HG03039 (cell line): ENCODE measurements at regions not wholly inside any gene's neighbourhood (a gene's known extent, or its start where the extent isn't known, plus 50 kb on each side); places are given as distances from the start of the nearest gene placed in this dataset.

Source experiments
- ATAC-seq: cut with Tn5 transposase; IDR thresholded peaks from one replicate; pipeline ENCODE4 v1.9.1; 2021; ENCODE audit warnings: mild to moderate bottlenecking, moderate library complexity; ENCODE audit not compliant: unreplicated experiment

DNA sequence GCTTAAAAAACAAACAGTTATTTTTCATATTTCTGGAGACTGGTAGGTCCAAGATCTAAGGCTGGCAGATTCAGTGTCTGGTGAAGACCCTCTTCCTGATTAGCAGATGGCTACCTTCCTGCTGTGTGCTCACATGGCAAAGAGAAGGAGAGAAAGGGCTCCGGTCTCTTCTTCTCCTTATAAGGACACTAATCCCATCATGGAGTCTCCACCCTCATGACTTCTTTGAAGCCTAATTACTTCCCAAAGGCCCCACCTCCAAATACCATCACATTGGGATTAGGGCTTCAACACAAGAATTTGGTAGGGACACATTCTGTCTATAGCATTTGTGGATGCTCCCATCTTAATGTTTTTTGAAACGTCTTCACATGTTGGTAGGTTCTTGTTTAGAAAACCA lies 391.1 kb downstream of the TMEM161B start:
- ATAC-seq: no peak

GRCh38 chr5:87877023-87877422 lies 391.6 kb downstream of the TMEM161B start:
- ATAC-seq: no peak

- ATAC-seq: no peak
Measured at GRCh38 chr5:87876616-87877015, 392.0 kb downstream of the TMEM161B start.

DNA sequence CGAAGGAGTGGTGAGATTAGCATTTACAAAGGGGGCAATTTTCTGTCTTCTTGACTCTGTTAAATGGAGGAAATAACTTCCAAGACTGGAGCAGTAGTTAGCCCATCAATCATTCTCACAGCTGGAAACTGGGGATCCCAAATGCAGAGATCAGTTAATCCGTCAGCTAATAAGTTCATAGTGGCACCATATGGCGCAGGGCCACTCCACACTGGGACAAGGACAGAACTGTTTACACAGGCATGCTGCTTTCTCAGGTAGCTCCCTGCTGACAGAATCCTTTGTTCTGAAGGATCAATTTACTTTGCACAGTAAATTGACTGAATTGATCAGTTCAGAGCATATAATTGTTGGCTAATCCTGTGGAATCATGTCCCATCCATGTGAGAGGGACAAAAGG lies 395.7 kb downstream of the TMEM161B start:
- ATAC-seq: no peak

DNA sequence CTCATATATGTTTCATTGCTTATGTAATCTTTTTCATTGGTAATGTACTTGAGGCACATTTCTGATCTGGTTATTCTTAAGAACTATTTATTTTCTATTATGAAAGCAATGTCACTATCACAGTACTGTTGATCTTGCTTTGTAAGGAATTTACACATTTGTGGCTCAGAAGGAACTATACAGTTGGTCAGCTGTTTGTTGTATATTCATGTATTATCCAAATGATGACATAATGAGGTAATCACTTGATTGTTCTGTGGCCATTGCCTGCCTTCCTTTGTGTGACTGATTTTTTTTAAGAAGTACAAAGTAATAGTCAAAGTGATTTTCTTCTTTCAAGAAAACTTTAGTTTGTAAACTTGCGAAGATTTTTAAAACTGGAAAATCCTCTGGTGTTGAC lies 399.9 kb downstream of the TMEM161B start:
- ATAC-seq: no peak

- ATAC-seq: no peak
Measured at GRCh38 chr5:87867281-87867680, 401.4 kb downstream of the TMEM161B start.

GRCh38 chr5:87853541-87853940 lies 415.1 kb downstream of the TMEM161B start:
- ATAC-seq: no peak

- no peak for ATAC-seq
Measured at GRCh38 chr5:87851603-87852002, 417.0 kb downstream of the TMEM161B start.

- ATAC-seq: no peak
Measured at GRCh38 chr5:87850843-87851242, 417.8 kb downstream of the TMEM161B start.

- no peak for ATAC-seq
Measured at GRCh38 chr5:87845734-87846133, 422.9 kb downstream of the TMEM161B start.

DNA sequence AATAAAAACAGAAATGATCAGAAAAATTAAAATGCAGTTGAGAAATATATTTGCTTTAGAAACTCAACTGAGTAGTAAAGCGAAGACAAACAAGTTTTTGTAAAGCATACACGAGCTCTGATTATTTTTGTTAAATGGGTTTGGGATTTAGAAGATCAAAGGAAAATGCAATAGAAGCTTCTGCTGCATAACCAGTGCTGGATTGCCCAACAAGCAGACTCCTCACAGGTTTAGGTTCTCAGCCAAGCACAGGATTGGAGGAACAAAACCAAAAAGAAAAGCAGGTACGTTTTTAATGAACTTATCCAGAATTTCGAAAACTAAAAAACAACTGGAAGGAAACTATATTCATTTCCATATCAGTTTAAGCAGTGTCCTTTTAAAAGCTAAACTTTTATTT lies 423.8 kb downstream of the TMEM161B start:
- ATAC-seq: no peak

DNA sequence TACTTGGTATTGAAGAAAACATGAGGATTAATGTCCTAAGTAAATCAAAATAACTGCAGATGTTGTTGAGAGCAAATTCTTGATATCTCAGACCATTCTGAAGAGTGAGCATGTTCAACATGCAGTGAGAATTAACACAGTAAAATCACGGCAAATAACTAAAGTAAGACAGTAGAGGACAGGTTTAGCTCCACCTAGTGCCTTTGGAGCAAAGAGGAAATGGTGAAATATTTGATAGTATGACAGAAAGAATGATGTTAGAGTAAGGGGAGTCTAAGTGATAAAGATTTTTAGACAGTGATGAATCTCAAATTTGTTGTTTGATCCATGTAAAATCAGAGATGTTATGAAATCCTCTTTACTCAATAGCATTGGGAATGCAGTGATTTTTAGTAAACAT lies 424.2 kb downstream of the TMEM161B start:
- no peak for ATAC-seq

DNA sequence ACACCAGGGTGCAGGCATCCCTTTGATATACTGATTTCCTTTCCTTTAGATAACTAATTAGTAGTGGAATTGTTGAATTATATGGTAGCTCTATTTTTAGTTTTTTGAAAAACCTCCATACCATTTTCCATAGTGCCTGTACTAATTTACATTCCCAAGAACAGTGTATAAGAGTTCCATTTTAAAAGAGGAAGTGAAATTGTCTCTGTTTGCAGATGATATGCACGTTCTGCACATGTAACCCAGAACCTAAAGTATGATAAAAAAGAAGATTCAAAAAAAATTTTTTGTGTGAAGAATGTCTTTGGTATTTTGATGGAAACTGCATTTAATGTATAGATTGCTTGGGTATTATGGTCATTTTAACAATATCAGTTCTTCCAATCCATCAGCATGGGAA lies 424.0 kb upstream of the CCNH start:
- no peak for ATAC-seq

- ATAC-seq: no peak
Measured at GRCh38 chr5:87831499-87831898, 418.8 kb upstream of the CCNH start.

GRCh38 chr5:87829217-87829551 lies 416.5 kb upstream of the CCNH start:
- ATAC-seq: no peak

DNA sequence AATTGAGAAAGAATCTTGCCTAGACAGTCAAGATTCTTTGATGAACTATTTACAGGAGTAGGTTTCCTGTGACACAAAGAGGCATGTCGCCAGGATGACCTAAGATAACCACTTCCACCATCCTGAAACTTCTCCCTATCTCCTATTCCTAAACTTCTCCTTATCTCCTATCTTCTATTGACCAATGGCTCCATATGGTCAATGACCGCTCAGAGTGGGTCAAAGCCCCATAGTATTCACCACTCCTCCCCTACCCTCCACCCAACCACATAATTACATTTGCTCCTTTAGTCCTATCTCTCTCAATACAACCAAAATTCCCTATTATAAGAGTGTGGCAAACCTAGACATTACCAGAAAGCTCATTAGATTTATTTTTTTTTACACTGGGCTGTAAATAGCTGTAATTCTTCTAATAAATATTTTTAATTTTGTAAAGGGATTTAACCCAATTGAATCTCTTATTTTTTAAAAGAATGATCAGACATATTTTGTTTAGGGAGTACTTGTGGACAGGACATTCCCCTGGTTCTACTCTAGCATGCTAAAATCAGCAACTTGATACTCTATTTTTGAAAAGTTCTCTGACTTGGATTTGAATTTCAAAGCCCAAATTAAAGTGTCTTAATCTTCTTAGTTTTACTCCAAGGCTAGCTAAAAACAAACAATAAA lies 416.0 kb upstream of the CCNH start:
- no peak for ATAC-seq

GRCh38 chr5:87827539-87827938 lies 414.8 kb upstream of the CCNH start:
- no peak for ATAC-seq

- ATAC-seq: no peak
Measured at GRCh38 chr5:87826507-87826906, 413.8 kb upstream of the CCNH start.

DNA sequence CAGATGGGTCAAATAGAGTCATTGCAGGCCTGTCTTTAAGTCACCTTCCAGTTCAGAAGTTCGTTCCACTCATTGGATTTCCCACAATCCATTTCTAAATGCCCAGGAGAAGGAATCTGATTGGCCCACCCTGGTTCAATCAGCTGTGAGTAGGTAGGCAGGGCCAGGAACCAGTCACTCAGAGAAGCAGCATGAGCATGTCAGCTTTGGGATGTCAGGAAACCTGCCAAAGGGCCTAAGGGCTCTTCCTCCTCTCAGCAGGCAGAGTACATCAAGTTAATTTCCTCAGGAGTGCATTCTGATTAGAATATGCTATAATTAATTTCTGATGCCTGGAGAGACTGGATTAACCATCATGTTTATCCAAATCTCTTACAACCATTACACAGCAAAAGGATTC lies 412.9 kb upstream of the CCNH start:
- no peak for ATAC-seq

- ATAC-seq: no peak
Measured at GRCh38 chr5:87807783-87808182, 395.1 kb upstream of the CCNH start.

- no peak for ATAC-seq
Measured at GRCh38 chr5:87803352-87803751, 390.6 kb upstream of the CCNH start.

- ATAC-seq: no peak
Measured at GRCh38 chr5:87791869-87792268, 379.1 kb upstream of the CCNH start.

GRCh38 chr5:87788416-87788815 lies 375.7 kb upstream of the CCNH start:
- ATAC-seq: no peak
